HK-2 (cell line): ENCODE measurements at regions not wholly inside any gene's neighbourhood (a gene's known extent, or its start where the extent isn't known, plus 50 kb on each side); places are given as distances from the start of the nearest gene placed in this dataset.
"Not testable (repeated sequence)": the region's sequence is repeated elsewhere in the genome, so short reads cannot be mapped to it uniquely, and the experiment has no call there.

Experiments used
- DNase-seq: peaks from one replicate; pipeline ENCODE4 v3.0.0-alpha.2; 2018; ENCODE audit not compliant: unreplicated experiment

GRCh38 chr3:173216063-173216462 lies 75.0 kb upstream of the SPATA16 start:
- DNase-seq, result no peak

GRCh38 chr3:173214576-173214975 lies 73.5 kb upstream of the SPATA16 start:
- DNase-seq, result no peak

- DNase-seq, result no peak
These were observed 58.5 kb upstream of the SPATA16 start for GRCh38 chr3:173199568-173199967.

GRCh38 chr3:173194868-173195267 lies 53.8 kb upstream of the SPATA16 start:
- DNase-seq, result not testable (repeated sequence)

GRCh38 chr3:173191611-173192010 lies 50.6 kb upstream of the SPATA16 start:
- DNase-seq, result no peak
